Endothelial cell of umbilical vein (primary cell): ENCODE measurements at regions not wholly inside any gene's neighbourhood (a gene's known extent, or its start where the extent isn't known, plus 50 kb on each side); places are given as distances from the start of the nearest gene placed in this dataset.

Source experiments
- BruUV-seq: library from RNA; stranded (reverse); fragments of 400-500 nt; replicated peaks from 2 replicates; lab custom pipeline; 2021; lab: Mats Ljungman, UMichigan
- CTCF ChIA-PET: fragments of 300-600, 350-600 bp; sonication (Branson Sonifier 250); formaldehyde crosslinking; loops from one replicate; lab custom pipeline; 2021; ENCODE audit warnings: antibody characterized with exemption, inconsistent platforms; lab: Charles Lee
- POLR2A ChIA-PET: fragments of 300-600, 350-600 bp; sonication (Branson Sonifier 250); formaldehyde crosslinking; loops from one replicate; lab custom pipeline; 2021; ENCODE audit warnings: antibody characterized with exemption, inconsistent platforms; lab: Charles Lee
- DNase-seq: peaks from one replicate; pipeline ENCODE4 v3.0.0-alpha.2; 2011; ENCODE audit warnings: low read depth, low spot score
- FAIRE-seq: peaks from 2 replicates; lab custom pipeline; 2011; peaks lifted over from hg19 to GRCh38; lab: Jason Lieb, UNC
- H2AFZ ChIP-seq: 2 replicates; pipeline ENCODE4 v1.6.0; 2012; ENCODE audit warnings: low read depth, low read length, control low read depth, inconsistent platforms
- H3K27ac ChIP-seq: 2 replicates; pipeline ENCODE4 v1.5.1; 2011; ENCODE audit warnings: low read depth, mild to moderate bottlenecking, control low read depth, low read length, moderate library complexity; ENCODE audit not compliant: insufficient read depth
- H3K27me3 ChIP-seq, 2 experiments: 2 replicates each; pipeline versions ENCODE4 v1.6.0 to v1.6.1; 2011; ENCODE audit warnings: low read length in 2 of 2, mixed read lengths in 1 of 2; ENCODE audit not compliant: control insufficient read depth in 2 of 2, insufficient read depth in 2 of 2
- H3K36me3 ChIP-seq, 2 experiments: 2 replicates in 1 of 2; 3 replicates in 1 of 2; pipeline ENCODE4 v1.5.1; 2011; ENCODE audit warnings: low read length in 2 of 2, mild to moderate bottlenecking in 1 of 2, moderate library complexity in 1 of 2; ENCODE audit not compliant: control insufficient read depth in 2 of 2, insufficient read depth in 2 of 2; ENCODE audit errors: extremely low read depth in 1 of 2
- H3K4me1 ChIP-seq: 3 replicates; pipeline ENCODE4 v1.5.1; 2011; ENCODE audit warnings: mild to moderate bottlenecking, low read length; ENCODE audit not compliant: control insufficient read depth, insufficient read depth; ENCODE audit errors: extremely low read depth
- H3K4me2 ChIP-seq: 2 replicates; pipeline ENCODE4 v1.6.1; 2011; ENCODE audit warnings: low read length, control low read depth, mixed read lengths; ENCODE audit not compliant: insufficient read depth
- H3K4me3 ChIP-seq, 3 experiments: fragments of 200-600 bp in 1 of 3; sonication (generic), shearing (Covaris generic) in 1 of 3; replicated peaks in 1 of 3; 2 replicates each; pipeline ENCODE4 v1.5.1; 2011 to 2016; ENCODE audit warnings: control low read depth in 3 of 3, low read length in 3 of 3, mild to moderate bottlenecking in 2 of 3, inconsistent platforms in 1 of 3, low read depth in 1 of 3, moderate library complexity in 1 of 3; ENCODE audit not compliant: insufficient read depth in 1 of 3
- H3K79me2 ChIP-seq: 2 replicates; pipeline ENCODE4 v1.6.0; 2012; ENCODE audit warnings: low read length, inconsistent platforms; ENCODE audit not compliant: control insufficient read depth, insufficient read depth
- H3K9ac ChIP-seq: replicated peaks from 2 replicates; pipeline ENCODE3; 2011; ENCODE audit warnings: low read length, control low read depth; ENCODE audit not compliant: insufficient read depth; ENCODE audit errors: extremely low read depth
- H3K9me1 ChIP-seq: replicated peaks from 3 replicates; pipeline ENCODE4 v1.6.0; 2011; ENCODE audit warnings: mild to moderate bottlenecking, low read length; ENCODE audit not compliant: control insufficient read depth, insufficient read depth; ENCODE audit errors: extremely low read depth
- H3K9me3 ChIP-seq: replicated peaks from 2 replicates; pipeline ENCODE4 v1.5.1; 2012; ENCODE audit warnings: low read length, inconsistent platforms; ENCODE audit not compliant: control insufficient read depth, insufficient read depth
- H4K20me1 ChIP-seq: replicated peaks from 2 replicates; pipeline ENCODE3; 2011; ENCODE audit warnings: mild to moderate bottlenecking, low read length; ENCODE audit not compliant: control insufficient read depth, insufficient read depth; ENCODE audit errors: extremely low read depth
- EZH2 ChIP-seq: IDR thresholded peaks from 2 replicates; pipeline ENCODE4 v1.6.1; 2012; ENCODE audit warnings: borderline replicate concordance, low read depth, mild to moderate bottlenecking, moderate library complexity, low read length, inconsistent platforms; ENCODE audit not compliant: severe bottlenecking
- FOS ChIP-seq: IDR thresholded peaks from 2 replicates; pipeline ENCODE4 v1.6.1; 2011; ENCODE audit warnings: mild to moderate bottlenecking, low read length, moderate library complexity, borderline replicate concordance; ENCODE audit not compliant: insufficient read depth
- GATA2 ChIP-seq: IDR thresholded peaks from 2 replicates; pipeline ENCODE4 v1.7.0; 2011; ENCODE audit warnings: low read depth, mild to moderate bottlenecking, moderate library complexity, mixed read lengths, low read length; ENCODE audit not compliant: insufficient read length, insufficient read depth
- JUN ChIP-seq: IDR thresholded peaks from 2 replicates; pipeline ENCODE4 v1.6.1; 2011; ENCODE audit warnings: borderline replicate concordance, low read depth; ENCODE audit not compliant: insufficient read length, insufficient read depth
- MAX ChIP-seq: IDR thresholded peaks from 2 replicates; pipeline ENCODE4 v1.6.1; 2011; ENCODE audit not compliant: insufficient read depth, insufficient read length
- MYC ChIP-seq: IDR thresholded peaks from one replicate; pipeline ENCODE4 v1.6.1; 2011; ENCODE audit warnings: mild to moderate bottlenecking, low read depth, low read length
- POLR2A ChIP-seq: IDR thresholded peaks from 2 replicates; pipeline ENCODE4 v1.6.1; 2012; ENCODE audit warnings: low read depth, mild to moderate bottlenecking, control low read depth, low read length
- POLR2AphosphoS5 ChIP-seq: IDR thresholded peaks from 2 replicates; pipeline ENCODE4 v1.6.1; 2012; ENCODE audit warnings: low read depth, mild to moderate bottlenecking, control low read depth, low read length, moderate library complexity; ENCODE audit not compliant: insufficient read depth
- dilution Hi-C: fragments of 300-500 bp; cut with MboI; formaldehyde crosslinking; loops from one replicate; pipeline ENCODE4 v1.15.0; 2019; ENCODE audit warnings: low sequenced_read_pairs; ENCODE audit not compliant: extremely low pct_ligation_motif_present
- intact Hi-C: fragments of 100-400 bp; cut with micrococcal nuclease; formaldehyde crosslinking; loops from one replicate; pipeline ENCODE4 v1.10.0; 2022
- TF ChIP-seq, protein P1 (sequence below), 2 donors: IDR thresholded peaks; 1 replicate in 1 of 2; 2 replicates in 1 of 2; pipeline ENCODE4 v1.5.1; 2011; ENCODE audit warnings: low read length in 2 of 2, mild to moderate bottlenecking in 2 of 2, moderate library complexity in 2 of 2, control low read depth in 1 of 2, inconsistent platforms in 1 of 2, low read depth in 1 of 2; ENCODE audit not compliant: insufficient read depth in 1 of 2; ENCODE audit errors: extremely low read depth in 1 of 2

DNA sequence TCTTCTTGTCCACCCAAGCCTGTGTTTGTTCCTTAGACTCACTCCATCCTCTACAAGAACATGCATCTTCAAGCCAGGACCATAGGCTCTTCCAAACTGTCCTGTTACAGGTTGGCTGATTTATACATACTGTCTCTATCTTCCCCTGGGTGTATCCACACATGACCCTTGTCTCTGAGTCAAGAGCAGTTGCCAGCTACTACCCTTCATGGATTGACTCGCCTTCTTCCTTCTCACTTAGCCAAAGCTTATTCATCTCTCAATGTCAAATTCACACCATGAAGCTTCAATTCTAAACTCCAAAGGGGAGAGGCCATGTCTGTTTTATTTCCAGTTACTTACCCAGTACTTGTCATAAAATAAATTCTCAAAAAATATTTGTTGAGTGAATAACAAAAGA, 64.1 kb upstream of the CACHD1 start:
- Histone ChIP-seq H4K20me1 (no peaks in the 10 kb centered on the region), H3K9me3 (no peaks in the 10 kb centered on the region), H3K4me1 (no peaks in the 10 kb centered on the region), H3K27me3 (peaks cover 0 to 6% of the 10 kb centered on the region in 2 experiments), H3K36me3 (no peaks in the 10 kb centered on the region), H3K79me2 (no peaks in the 10 kb centered on the region), H3K9ac (no peak overlapping the region), H3K4me2 (no peak overlapping the region), H3K4me3 (no peak overlapping the region), H3K9me1 (no peaks in the 10 kb centered on the region), H3K27ac (no peak overlapping the region), H2AFZ (no peak overlapping the region)
- ChIA-PET CTCF (no interaction called here), POLR2A (no interaction called here)
- no TSS peak for BruUV-seq
- DNase-seq (no peak), FAIRE-seq (no peak)
- intact Hi-C loops: no loop called here
- TF ChIP-seq, protein P1, sequence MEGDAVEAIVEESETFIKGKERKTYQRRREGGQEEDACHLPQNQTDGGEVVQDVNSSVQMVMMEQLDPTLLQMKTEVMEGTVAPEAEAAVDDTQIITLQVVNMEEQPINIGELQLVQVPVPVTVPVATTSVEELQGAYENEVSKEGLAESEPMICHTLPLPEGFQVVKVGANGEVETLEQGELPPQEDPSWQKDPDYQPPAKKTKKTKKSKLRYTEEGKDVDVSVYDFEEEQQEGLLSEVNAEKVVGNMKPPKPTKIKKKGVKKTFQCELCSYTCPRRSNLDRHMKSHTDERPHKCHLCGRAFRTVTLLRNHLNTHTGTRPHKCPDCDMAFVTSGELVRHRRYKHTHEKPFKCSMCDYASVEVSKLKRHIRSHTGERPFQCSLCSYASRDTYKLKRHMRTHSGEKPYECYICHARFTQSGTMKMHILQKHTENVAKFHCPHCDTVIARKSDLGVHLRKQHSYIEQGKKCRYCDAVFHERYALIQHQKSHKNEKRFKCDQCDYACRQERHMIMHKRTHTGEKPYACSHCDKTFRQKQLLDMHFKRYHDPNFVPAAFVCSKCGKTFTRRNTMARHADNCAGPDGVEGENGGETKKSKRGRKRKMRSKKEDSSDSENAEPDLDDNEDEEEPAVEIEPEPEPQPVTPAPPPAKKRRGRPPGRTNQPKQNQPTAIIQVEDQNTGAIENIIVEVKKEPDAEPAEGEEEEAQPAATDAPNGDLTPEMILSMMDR (IDR thresholded peaks at IDR 0.05; ENCODE audit: extremely low read depth in 1 of 2, insufficient read depth in 1 of 2, low read depth in 1 of 2, low read length in 2 of 2): no peak
- dilution Hi-C loops: no loop called here

DNA sequence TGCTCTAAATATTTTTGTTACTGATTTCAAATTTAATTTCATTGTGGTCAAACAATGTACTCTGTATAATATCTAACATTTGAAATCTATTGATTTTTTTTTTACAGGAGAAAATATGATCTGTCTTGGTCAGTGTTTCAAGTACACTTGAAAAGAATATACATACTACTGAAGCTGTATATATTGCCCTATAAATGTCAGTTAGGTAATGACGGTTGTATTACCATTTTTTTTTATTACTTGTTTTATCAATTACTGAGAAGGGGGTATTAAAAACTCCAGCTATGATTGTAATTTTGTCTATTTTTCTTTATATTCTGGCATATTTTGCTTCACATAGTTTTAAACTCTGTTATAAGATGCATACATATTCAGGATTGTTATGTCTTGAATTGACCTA, 59.7 kb upstream of the CACHD1 start:
- Histone ChIP-seq H3K9me1 (no peaks in the 10 kb centered on the region), H3K9ac (no peak overlapping the region), H3K9me3 (no peaks in the 10 kb centered on the region), H3K4me1 (no peaks in the 10 kb centered on the region), H3K4me3 (no peak overlapping the region), H3K4me2 (no peak overlapping the region), H2AFZ (no peak overlapping the region), H3K27ac (no peak overlapping the region), H3K27me3 (peaks cover 0 to 2% of the 10 kb centered on the region in 2 experiments), H3K79me2 (no peaks in the 10 kb centered on the region), H4K20me1 (no peaks in the 10 kb centered on the region), H3K36me3 (no peaks in the 10 kb centered on the region)
- no TSS peak for BruUV-seq
- ChIA-PET CTCF (no interaction called here), POLR2A (no interaction called here)
- FAIRE-seq (no peak), DNase-seq (no peak)
- intact Hi-C loops: no loop called here
- no peak for TF ChIP-seq FOS
- TF ChIP-seq POLR2A: no peak
- TF ChIP-seq GATA2: no peak
- TF ChIP-seq, protein P1 (IDR thresholded peaks at IDR 0.05; ENCODE audit: extremely low read depth in 1 of 2, insufficient read depth in 1 of 2, low read depth in 1 of 2, low read length in 2 of 2): no peak
- TF ChIP-seq MAX: no peak
- TF ChIP-seq MYC: no peak
- no peak for TF ChIP-seq EZH2
- TF ChIP-seq JUN: no peak
- TF ChIP-seq POLR2AphosphoS5: no peak
- dilution Hi-C loops: no loop called here
